ENCODE measurements at regions not wholly inside any gene's neighbourhood (a gene's known extent, or its start where the extent isn't known, plus 50 kb on each side); places are given as distances from the start of the nearest gene placed in this dataset.

DNA sequence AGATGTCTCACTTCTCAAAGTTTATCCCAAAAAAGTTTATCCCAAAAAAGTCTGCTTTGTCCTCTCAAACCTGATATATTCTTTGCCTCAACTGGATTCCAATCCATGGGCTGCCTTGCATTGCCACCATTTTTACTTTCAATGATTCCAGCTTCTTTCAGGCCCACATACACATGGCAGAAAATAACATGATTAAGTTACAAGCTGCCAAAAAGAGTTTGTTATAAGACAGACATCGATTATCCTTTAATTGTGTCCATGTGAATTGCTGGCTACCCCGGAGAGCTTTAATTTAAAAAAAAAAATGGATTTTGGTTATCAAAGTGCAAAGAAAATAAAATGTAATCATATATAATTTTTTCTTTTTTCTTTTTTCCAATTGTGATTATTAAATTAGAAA lies 819.6 kb upstream of the SORCS1 start:
- 93% methylated on average over 2 of the region's 2 CpGs; no CpG with 5 or more reads in 1 of the 2 experiments for WGBS, 2 experiments (ENCODE audit: extremely low coverage in 1 of 2, insufficient coverage in 1 of 2, insufficient read length in 1 of 2, insufficient replicate concordance in 2 of 2, low coverage in 1 of 2, low lambda C conversion rate in 2 of 2, missing lambda C conversion rate in 1 of 2)
- POLR2A ChIA-PET (ENCODE audit: partially characterized antibody): no interaction called here

More for the DNA sequence above, 819.6 kb upstream of the SORCS1 start:
- Histone ChIP-seq H4K8ac (ENCODE audit: extremely low read depth, insufficient read depth, low read length) (no peak overlapping the region), H2BK15ac (ENCODE audit: low read length) (no peak overlapping the region), H3K23me2 (ENCODE audit: low read depth, low read length) (no peaks in the 10 kb centered on the region; the same call in 1 of the 2 replicates), H2BK20ac (ENCODE audit: low read length) (no peak overlapping the region), H3K9me3 (ENCODE audit: insufficient read depth in 2 of 2, low read depth in 1 of 2, low read length in 1 of 2) (no peaks in the 10 kb centered on the region), H3K23ac (ENCODE audit: insufficient read length) (no peak overlapping the region), H2AK5ac (ENCODE audit: low read depth, low read length) (no peak overlapping the region), H2BK5ac (ENCODE audit: low read depth, low read length) (no peak overlapping the region), H3K4me1 (replicated peaks in 1 of 4; ENCODE audit: control insufficient read depth in 3 of 4, insufficient read depth in 4 of 4, low read length in 3 of 4) (no peaks in the 10 kb centered on the region), H2BK12ac (ENCODE audit: low read depth, low read length) (no peak overlapping the region), H2AFZ (ENCODE audit: low read length) (no peak overlapping the region), H4K5ac (ENCODE audit: insufficient read length, low read depth, low read length) (no peak overlapping the region), H3K79me2 (ENCODE audit: control insufficient read depth in 1 of 2, insufficient read depth in 2 of 2, low read length in 2 of 2) (no peaks in the 10 kb centered on the region), H3K36me3 (ENCODE audit: control insufficient read depth in 2 of 4, insufficient read depth in 4 of 4, low read length in 3 of 4) (no peaks in the 10 kb centered on the region), H4K91ac (replicated peaks; ENCODE audit: insufficient read length, low read length) (no peak overlapping the region), H3K27ac (ENCODE audit: low read depth, low read length) (no peak overlapping the region), H3K14ac (ENCODE audit: insufficient read length) (no peak overlapping the region), H3K18ac (ENCODE audit: extremely low read depth, low read length) (no peak overlapping the region), H3K4me2 (ENCODE audit: insufficient read depth in 1 of 2, low read depth in 2 of 2, low read length in 2 of 2) (no peak overlapping the region), H3K4me3 (ENCODE audit: extremely low read depth in 1 of 4, insufficient read depth in 2 of 4, low read depth in 3 of 4, low read length in 4 of 4) (no peak overlapping the region), H3K4ac (replicated peaks; ENCODE audit: insufficient read length, low read depth, low read length) (no peak overlapping the region), H3K9ac (replicated peaks in 1 of 4; ENCODE audit: extremely low read depth in 1 of 4, low read depth in 3 of 4, low read length in 3 of 4) (no peak overlapping the region), H2BK120ac (replicated peaks; ENCODE audit: low read depth, low read length) (no peak overlapping the region), H3K27me3 (replicated peaks in 1 of 4; ENCODE audit: control insufficient read depth in 3 of 4, extremely low read depth in 1 of 4, insufficient read depth in 3 of 4, low read length in 3 of 4) (no peaks in the 10 kb centered on the region), H3K56ac (replicated peaks; ENCODE audit: insufficient read length, low read depth, low read length) (no peak overlapping the region), H4K20me1 (replicated peaks in 1 of 2; ENCODE audit: control insufficient read depth in 1 of 2, insufficient read depth in 2 of 2, low read length in 2 of 2) (no peaks in the 10 kb centered on the region), H3K79me1 (ENCODE audit: low read depth, low read length) (no peaks in the 10 kb centered on the region)
- DNase-seq (ENCODE audit: low read depth in 1 of 2, low spot score in 2 of 2) (no peak), FAIRE-seq (no peak)
- TF ChIP-seq EZH2 (IDR thresholded peaks at IDR 0.05; ENCODE audit: low read depth, low read length, severe bottlenecking) (no peak), CBX8 (IDR thresholded peaks at IDR 0.05; ENCODE audit: borderline replicate concordance, low read depth, low read length) (no peak), SP1 (IDR thresholded peaks at IDR 0.05; ENCODE audit: low read depth, low read length) (no peak), GABPA (IDR thresholded peaks at IDR 0.05; ENCODE audit: borderline replicate concordance, insufficient read depth, low read length) (no peak), CTBP2 (IDR thresholded peaks at IDR 0.05; ENCODE audit: borderline replicate concordance, insufficient read depth, insufficient read length, low read length) (no peak), NRF1 (IDR thresholded peaks at IDR 0.05; ENCODE audit: low read depth, low read length) (no peak)
- TF ChIP-seq, protein P1, sequence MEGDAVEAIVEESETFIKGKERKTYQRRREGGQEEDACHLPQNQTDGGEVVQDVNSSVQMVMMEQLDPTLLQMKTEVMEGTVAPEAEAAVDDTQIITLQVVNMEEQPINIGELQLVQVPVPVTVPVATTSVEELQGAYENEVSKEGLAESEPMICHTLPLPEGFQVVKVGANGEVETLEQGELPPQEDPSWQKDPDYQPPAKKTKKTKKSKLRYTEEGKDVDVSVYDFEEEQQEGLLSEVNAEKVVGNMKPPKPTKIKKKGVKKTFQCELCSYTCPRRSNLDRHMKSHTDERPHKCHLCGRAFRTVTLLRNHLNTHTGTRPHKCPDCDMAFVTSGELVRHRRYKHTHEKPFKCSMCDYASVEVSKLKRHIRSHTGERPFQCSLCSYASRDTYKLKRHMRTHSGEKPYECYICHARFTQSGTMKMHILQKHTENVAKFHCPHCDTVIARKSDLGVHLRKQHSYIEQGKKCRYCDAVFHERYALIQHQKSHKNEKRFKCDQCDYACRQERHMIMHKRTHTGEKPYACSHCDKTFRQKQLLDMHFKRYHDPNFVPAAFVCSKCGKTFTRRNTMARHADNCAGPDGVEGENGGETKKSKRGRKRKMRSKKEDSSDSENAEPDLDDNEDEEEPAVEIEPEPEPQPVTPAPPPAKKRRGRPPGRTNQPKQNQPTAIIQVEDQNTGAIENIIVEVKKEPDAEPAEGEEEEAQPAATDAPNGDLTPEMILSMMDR (IDR thresholded peaks at IDR 0.05; ENCODE audit: control extremely low read depth in 1 of 3, insufficient read depth in 1 of 3, low read depth in 1 of 3, low read length in 3 of 3): no peak
- CTCF ChIA-PET (ENCODE audit: partially characterized antibody): no interaction called here
